ENCODE measurements at regions not wholly inside any gene's neighbourhood (a gene's known extent, or its start where the extent isn't known, plus 50 kb on each side); places are given as distances from the start of the nearest gene placed in this dataset.

DNA sequence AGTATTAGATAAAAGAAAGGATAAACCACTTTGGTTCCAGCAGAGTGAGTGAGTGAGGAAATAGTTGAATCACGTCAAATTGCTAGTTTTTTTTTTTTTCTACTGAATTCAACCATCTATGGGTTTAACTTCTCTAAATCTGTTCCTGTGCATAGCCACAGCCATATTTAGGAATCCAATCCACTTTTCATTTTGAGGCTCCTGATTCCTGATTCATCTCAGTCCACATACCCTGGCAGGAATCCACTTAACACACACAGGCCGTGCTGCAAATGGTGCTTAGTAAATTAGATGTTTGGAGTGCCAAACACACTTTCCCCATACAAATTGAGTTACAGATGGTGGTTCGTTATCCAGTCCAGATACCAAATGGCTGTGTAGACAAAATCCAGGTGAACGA is 220.3 kb downstream of the ALDH8A1 start:
- Histone ChIP-seq H3K36me3 (ENCODE audit: insufficient read depth, low read length) (no peaks in the 10 kb centered on the region), H3K4me3 (ENCODE audit: low read length) (no peak overlapping the region), H3K27ac (ENCODE audit: low read depth, low read length) (no peak overlapping the region), H3K4me1 (ENCODE audit: insufficient read depth, low read length) (no peaks in the 10 kb centered on the region), H3K27me3 (ENCODE audit: insufficient read depth, low read length, poor library complexity, severe bottlenecking) (no peaks in the 10 kb centered on the region), H3K9me3 (ENCODE audit: low read length) (no peaks in the 10 kb centered on the region)
- Mint-ChIP-seq H3K4me1 (no peaks in the 10 kb centered on the region), H3K36me3 (no peaks in the 10 kb centered on the region), H3K27me3 (peaks cover 0 to 38% of the 10 kb centered on the region in 2 donors), H3K27ac (no peak overlapping the region), H3K9me3 (no peaks in the 10 kb centered on the region), H3K4me3 (no peak overlapping the region)
- ChIA-PET CTCF (no interaction called here), POLR2A (no interaction called here)
- no peak for DNase-seq

DNA sequence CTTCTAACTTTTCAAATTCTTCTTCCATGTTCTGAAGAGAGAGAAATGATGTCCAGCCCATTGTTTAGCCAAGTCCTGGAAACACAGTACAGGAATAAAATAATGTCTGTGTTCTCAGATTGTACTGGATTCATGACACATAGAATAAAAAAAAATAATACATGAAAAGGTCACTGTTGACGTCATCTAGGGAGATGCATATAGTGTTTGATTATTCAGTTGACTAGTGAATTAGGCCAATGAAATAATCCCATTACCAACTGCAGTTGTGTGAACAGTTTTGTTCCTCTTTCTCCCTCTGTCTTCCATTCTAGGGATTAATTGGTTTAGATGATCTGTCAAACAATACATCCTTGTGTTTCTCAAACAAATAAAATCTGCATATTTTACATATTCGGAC is 222.8 kb downstream of the ALDH8A1 start:
- CTCF ChIA-PET = no interaction called here
- Mint-ChIP-seq H3K4me3 (no peak overlapping the region), H3K36me3 (no peaks in the 10 kb centered on the region), H3K4me1 (no peaks in the 10 kb centered on the region), H3K27me3 (peaks cover 0 to 31% of the 10 kb centered on the region in 2 donors), H3K27ac (no peak overlapping the region), H3K9me3 (no peaks in the 10 kb centered on the region)
- H3K36me3 ChIP-seq (ENCODE audit: insufficient read depth, low read length) = no peaks in the 10 kb centered on the region
- no peaks in the 10 kb centered on the region for H3K4me1 ChIP-seq (ENCODE audit: insufficient read depth, low read length)
- no peak overlapping the region for H3K4me3 ChIP-seq (ENCODE audit: low read length)
- POLR2A ChIA-PET = no interaction called here
- DNase-seq = no peak
- H3K27ac ChIP-seq (ENCODE audit: low read depth, low read length) = no peak overlapping the region
- H3K27me3 ChIP-seq (ENCODE audit: insufficient read depth, low read length, poor library complexity, severe bottlenecking) = no peaks in the 10 kb centered on the region
- no peaks in the 10 kb centered on the region for H3K9me3 ChIP-seq (ENCODE audit: low read length)

DNA sequence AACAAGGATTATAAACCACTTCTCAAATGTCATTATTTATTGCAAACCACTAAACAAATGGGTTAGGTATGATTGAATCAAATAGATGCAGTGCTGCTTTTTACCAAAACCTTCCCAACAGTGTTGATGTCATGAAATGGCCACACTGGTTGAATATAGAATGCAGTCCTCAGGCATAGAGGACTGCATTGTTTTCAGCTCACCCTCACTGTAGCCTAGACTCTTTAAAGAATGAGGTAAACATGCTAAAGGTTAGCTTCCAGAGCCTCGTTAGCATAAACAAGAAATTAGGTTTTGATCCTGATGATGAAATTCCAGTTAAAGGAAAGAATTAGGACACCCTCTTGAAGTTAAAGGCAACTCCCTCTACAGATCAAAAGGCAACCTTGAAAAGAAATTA is 224.3 kb downstream of the ALDH8A1 start:
- CTCF ChIA-PET = no interaction called here
- H3K36me3 Mint-ChIP-seq = no peaks in the 10 kb centered on the region
- no peaks in the 10 kb centered on the region for H3K4me1 Mint-ChIP-seq
- H3K4me1 ChIP-seq (ENCODE audit: insufficient read depth, low read length) = no peaks in the 10 kb centered on the region
- no peak overlapping the region for H3K27ac ChIP-seq (ENCODE audit: low read depth, low read length)
- no peaks in the 10 kb centered on the region for H3K9me3 Mint-ChIP-seq
- no peak overlapping the region for H3K4me3 ChIP-seq (ENCODE audit: low read length)
- no peaks in the 10 kb centered on the region for H3K27me3 ChIP-seq (ENCODE audit: insufficient read depth, low read length, poor library complexity, severe bottlenecking)
- POLR2A ChIA-PET = no interaction called here
- H3K4me3 Mint-ChIP-seq = no peak overlapping the region
- no peak overlapping the region for H3K27ac Mint-ChIP-seq
- H3K9me3 ChIP-seq (ENCODE audit: low read length) = no peaks in the 10 kb centered on the region
- H3K27me3 Mint-ChIP-seq = peaks cover 0 to 23% of the 10 kb centered on the region in 2 donors
- H3K36me3 ChIP-seq (ENCODE audit: insufficient read depth, low read length) = no peaks in the 10 kb centered on the region
- DNase-seq = no peak

DNA sequence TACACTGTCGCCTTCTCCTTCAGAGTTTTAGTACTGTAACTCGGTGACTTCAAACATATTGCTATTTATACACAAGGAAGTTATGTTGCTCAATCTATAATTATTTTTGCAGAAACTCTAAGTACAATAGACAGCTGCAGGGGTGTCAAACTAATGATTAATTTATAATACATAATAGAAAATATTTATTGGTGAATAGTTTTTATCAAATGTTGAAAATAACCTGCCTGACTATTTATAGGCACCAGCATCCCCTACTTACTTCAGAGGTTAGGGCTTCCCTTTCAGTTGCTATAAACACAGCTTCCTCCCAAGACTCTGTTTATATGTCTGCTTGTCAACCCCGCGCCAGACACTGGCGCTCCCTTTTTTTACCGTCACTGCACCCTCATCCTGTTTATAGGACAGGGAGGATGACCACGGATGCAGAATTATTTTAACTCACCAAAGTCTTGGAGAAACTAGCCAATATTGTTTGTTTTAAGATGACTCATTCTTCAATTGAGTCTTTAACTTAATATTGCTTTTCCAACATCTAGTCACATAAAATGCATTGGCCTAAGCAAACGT is 225.0 kb downstream of the ALDH8A1 start:
- Histone ChIP-seq H3K4me1 (ENCODE audit: insufficient read depth, low read length) (no peaks in the 10 kb centered on the region), H3K9me3 (ENCODE audit: low read length) (no peaks in the 10 kb centered on the region), H3K36me3 (ENCODE audit: insufficient read depth, low read length) (no peaks in the 10 kb centered on the region), H3K27me3 (ENCODE audit: insufficient read depth, low read length, poor library complexity, severe bottlenecking) (no peaks in the 10 kb centered on the region), H3K27ac (ENCODE audit: low read depth, low read length) (no peak overlapping the region), H3K4me3 (ENCODE audit: low read length) (no peak overlapping the region)
- POLR2A ChIA-PET = no interaction called here
- H3K27me3 Mint-ChIP-seq = peaks cover 0 to 23% of the 10 kb centered on the region in 2 donors
- H3K4me3 Mint-ChIP-seq = no peak overlapping the region
- DNase-seq = no peak
- H3K27ac Mint-ChIP-seq = no peak overlapping the region
- no peaks in the 10 kb centered on the region for H3K4me1 Mint-ChIP-seq
- CTCF ChIA-PET = no interaction called here
- H3K36me3 Mint-ChIP-seq = no peaks in the 10 kb centered on the region
- H3K9me3 Mint-ChIP-seq = no peaks in the 10 kb centered on the region

DNA sequence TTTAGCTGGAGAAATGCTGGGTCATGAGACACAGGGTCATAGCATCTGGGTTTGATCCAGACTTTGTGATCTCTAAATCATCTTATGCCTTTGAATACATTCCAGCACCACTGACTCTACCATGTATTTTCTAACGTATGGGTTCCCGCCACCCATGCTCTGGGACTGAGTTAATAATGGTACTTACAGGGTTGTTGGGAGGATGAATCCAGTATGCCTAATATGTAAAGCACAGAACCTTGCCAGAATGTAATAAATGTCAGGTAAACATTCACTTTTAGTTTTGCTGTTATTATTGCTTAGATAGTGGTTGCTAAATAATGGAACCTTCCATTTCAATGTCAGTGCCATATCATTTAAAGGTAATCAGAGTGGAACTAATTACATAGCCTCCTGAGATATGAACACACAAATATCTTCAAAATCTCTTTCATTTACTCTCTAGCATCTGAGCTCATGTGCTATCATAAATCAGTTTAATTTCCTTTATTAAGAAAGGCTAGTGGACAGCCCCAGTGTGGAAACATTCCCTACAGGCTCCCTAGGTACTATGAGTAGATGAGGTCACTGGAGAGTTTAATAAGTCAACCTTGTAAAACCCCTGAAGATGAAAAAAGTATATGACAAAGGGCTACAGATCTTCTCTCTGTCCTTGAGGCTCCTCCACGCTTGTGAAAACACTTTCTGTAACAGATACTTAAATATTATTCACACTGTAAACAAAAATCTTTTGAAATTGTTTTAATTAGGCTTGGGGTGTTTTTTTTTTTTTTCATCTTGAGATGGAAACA is 226.6 kb downstream of the ALDH8A1 start:
- H3K27me3 ChIP-seq (ENCODE audit: insufficient read depth, low read length, poor library complexity, severe bottlenecking) = no peaks in the 10 kb centered on the region
- no peak overlapping the region for H3K27ac ChIP-seq (ENCODE audit: low read depth, low read length)
- no peaks in the 10 kb centered on the region for H3K9me3 ChIP-seq (ENCODE audit: low read length)
- Mint-ChIP-seq H3K9me3 (no peaks in the 10 kb centered on the region), H3K4me1 (no peaks in the 10 kb centered on the region), H3K27ac (no peak overlapping the region), H3K36me3 (no peaks in the 10 kb centered on the region), H3K27me3 (peaks cover 0 to 16% of the 10 kb centered on the region in 2 donors), H3K4me3 (no peak overlapping the region)
- POLR2A ChIA-PET = no interaction called here
- H3K36me3 ChIP-seq (ENCODE audit: insufficient read depth, low read length) = no peaks in the 10 kb centered on the region
- DNase-seq = no peak
- H3K4me1 ChIP-seq (ENCODE audit: insufficient read depth, low read length) = no peaks in the 10 kb centered on the region
- CTCF ChIA-PET = no interaction called here
- H3K4me3 ChIP-seq (ENCODE audit: low read length) = no peak overlapping the region

DNA sequence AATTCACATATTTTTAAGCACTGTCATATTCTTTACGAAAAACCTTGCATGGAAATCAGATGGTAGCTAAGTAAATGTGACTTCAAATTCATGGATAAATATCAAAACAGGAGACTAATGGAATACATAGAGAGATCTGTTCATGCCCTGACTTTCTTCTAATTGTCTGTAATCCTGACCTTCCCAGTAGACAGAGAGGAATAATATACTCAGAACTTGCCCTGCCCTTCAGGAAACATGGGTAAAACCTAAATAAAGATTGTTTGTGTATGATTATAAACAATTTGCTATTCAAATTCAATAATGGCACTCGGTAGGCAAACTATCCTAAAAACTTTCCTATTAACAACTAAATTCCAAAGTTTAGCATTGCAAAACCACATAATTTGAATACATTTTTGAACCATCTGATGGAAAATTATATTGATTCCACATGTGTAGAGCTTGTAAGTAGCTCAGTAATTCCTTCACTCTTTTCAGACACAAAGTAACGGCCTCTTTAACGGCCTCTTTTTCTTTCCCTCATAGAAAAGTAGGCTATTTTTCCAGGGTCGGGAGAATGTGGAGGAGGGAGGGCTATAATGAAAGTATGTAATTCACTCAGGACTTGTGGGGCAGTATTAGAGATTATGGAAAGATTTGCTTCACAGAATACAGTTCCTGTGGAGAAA is 227.6 kb downstream of the ALDH8A1 start:
- Mint-ChIP-seq H3K27me3 (peaks cover 0 to 14% of the 10 kb centered on the region in 2 donors), H3K4me3 (no peak overlapping the region), H3K36me3 (no peaks in the 10 kb centered on the region), H3K4me1 (no peaks in the 10 kb centered on the region), H3K9me3 (no peaks in the 10 kb centered on the region), H3K27ac (no peak overlapping the region)
- no peak for DNase-seq
- Histone ChIP-seq H3K4me3 (ENCODE audit: low read length) (no peak overlapping the region), H3K4me1 (ENCODE audit: insufficient read depth, low read length) (no peaks in the 10 kb centered on the region), H3K36me3 (ENCODE audit: insufficient read depth, low read length) (no peaks in the 10 kb centered on the region), H3K27ac (ENCODE audit: low read depth, low read length) (no peak overlapping the region), H3K9me3 (ENCODE audit: low read length) (no peaks in the 10 kb centered on the region), H3K27me3 (ENCODE audit: insufficient read depth, low read length, poor library complexity, severe bottlenecking) (no peaks in the 10 kb centered on the region)
- CTCF ChIA-PET = no interaction called here
- POLR2A ChIA-PET = no interaction called here

DNA sequence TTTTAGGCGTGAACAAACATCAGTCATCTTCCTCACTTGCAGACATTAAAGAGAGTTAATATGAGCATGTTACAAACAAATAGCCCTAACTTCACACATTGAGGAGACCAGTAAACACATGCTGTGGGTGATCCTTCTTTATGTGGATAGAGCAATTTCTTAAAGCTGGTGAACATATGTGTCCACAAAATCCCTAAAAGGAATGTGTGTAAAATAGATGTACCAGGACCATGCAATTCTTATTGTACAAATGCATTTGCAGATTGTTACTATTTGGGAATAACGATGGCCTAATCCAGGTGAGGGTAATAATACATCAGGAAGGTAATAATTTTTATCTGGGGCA is 228.9 kb downstream of the ALDH8A1 start:
- no peaks in the 10 kb centered on the region for H3K9me3 ChIP-seq (ENCODE audit: low read length)
- no peak for DNase-seq
- Mint-ChIP-seq H3K9me3 (no peaks in the 10 kb centered on the region), H3K36me3 (no peaks in the 10 kb centered on the region), H3K4me1 (no peaks in the 10 kb centered on the region), H3K4me3 (no peak overlapping the region), H3K27ac (no peak overlapping the region), H3K27me3 (peaks cover 0 to 7% of the 10 kb centered on the region in 2 donors)
- POLR2A ChIA-PET = no interaction called here
- CTCF ChIA-PET = no interaction called here
- no peak overlapping the region for H3K4me3 ChIP-seq (ENCODE audit: low read length)
- H3K4me1 ChIP-seq (ENCODE audit: insufficient read depth, low read length) = no peaks in the 10 kb centered on the region
- H3K27ac ChIP-seq (ENCODE audit: low read depth, low read length) = no peak overlapping the region
- H3K27me3 ChIP-seq (ENCODE audit: insufficient read depth, low read length, poor library complexity, severe bottlenecking) = no peaks in the 10 kb centered on the region
- H3K36me3 ChIP-seq (ENCODE audit: insufficient read depth, low read length) = no peaks in the 10 kb centered on the region

DNA sequence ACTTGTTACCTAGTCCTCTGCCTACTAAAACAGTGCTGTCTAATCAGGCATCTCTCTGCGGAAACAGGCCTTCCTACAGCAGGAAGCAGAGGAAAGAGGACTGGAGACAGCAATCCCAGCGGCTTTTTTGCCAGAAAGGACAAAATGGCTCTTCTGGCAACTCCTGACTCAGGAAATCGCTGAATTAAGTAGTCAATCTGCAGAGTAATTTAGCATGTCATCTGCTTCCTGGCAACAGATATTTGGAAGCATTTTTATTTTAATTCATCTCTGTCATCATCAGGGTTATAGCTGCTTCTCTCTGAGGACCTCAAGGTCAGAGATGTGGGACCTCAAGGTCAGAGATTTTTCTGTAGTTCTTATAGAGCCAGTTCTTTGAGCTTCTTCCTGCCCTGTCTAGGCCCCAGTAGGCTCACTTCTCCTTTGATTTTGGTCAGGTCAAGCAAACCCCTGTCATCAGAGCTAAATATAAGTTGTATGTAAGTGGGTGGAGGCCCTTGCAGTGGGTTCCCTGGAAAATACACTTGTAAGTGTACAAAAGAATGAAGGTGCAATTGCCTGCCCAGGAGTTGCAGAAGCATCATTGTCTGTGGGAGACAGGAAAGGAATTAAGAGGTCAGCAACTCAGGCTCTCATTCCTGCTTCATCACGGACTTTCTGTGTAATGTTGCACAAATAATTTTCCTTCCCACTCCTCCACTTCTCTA is 229.4 kb downstream of the ALDH8A1 start:
- Histone ChIP-seq H3K27ac (ENCODE audit: low read depth, low read length) (no peak overlapping the region), H3K4me3 (ENCODE audit: low read length) (no peak overlapping the region), H3K27me3 (ENCODE audit: insufficient read depth, low read length, poor library complexity, severe bottlenecking) (no peaks in the 10 kb centered on the region), H3K36me3 (ENCODE audit: insufficient read depth, low read length) (no peaks in the 10 kb centered on the region), H3K9me3 (ENCODE audit: low read length) (no peaks in the 10 kb centered on the region), H3K4me1 (ENCODE audit: insufficient read depth, low read length) (no peaks in the 10 kb centered on the region)
- Mint-ChIP-seq H3K4me3 (no peak overlapping the region), H3K4me1 (no peaks in the 10 kb centered on the region), H3K27ac (no peak overlapping the region), H3K36me3 (no peaks in the 10 kb centered on the region), H3K9me3 (no peaks in the 10 kb centered on the region), H3K27me3 (peaks cover 3 to 10% of the 10 kb centered on the region in 2 donors)
- ChIA-PET POLR2A (no interaction called here), CTCF (no interaction called here)
- no peak for DNase-seq
